Large intestine (tissue), 3 donors: ENCODE measurements at regions not wholly inside any gene's neighbourhood (a gene's known extent, or its start where the extent isn't known, plus 50 kb on each side); places are given as distances from the start of the nearest gene placed in this dataset.

Experiments used
- DNase-seq, 2 donors: peaks; one replicate each; pipeline versions ENCODE4 v3.0.0 to v3.0.0-alpha.2; 2013
- H3K27ac ChIP-seq: one replicate; pipeline ENCODE4 v1.5.1; 2013; ENCODE audit warnings: low read length
- H3K27me3 ChIP-seq: 2 replicates; pipeline ENCODE4 v1.6.1; 2013; ENCODE audit warnings: low read length; ENCODE audit not compliant: control insufficient read depth, insufficient read depth
- H3K36me3 ChIP-seq: 2 replicates; pipeline ENCODE4 v1.6.1; 2013; ENCODE audit warnings: low read length; ENCODE audit not compliant: control insufficient read depth, insufficient read depth
- H3K4me1 ChIP-seq: one replicate; pipeline ENCODE4 v1.6.1; 2013; ENCODE audit warnings: low read length; ENCODE audit not compliant: control insufficient read depth, insufficient read depth
- H3K4me3 ChIP-seq: one replicate; pipeline ENCODE4 v1.5.1; 2013; ENCODE audit warnings: low read length
- H3K9me3 ChIP-seq: one replicate; pipeline ENCODE4 v1.6.1; 2013; ENCODE audit warnings: mild to moderate bottlenecking, low read depth, low read length, moderate library complexity; ENCODE audit not compliant: control insufficient read depth
- WGBS: methylation state at CpG from one replicate; pipeline ENCODE4 v1.1.5; 2013; ENCODE audit warnings: low lambda C conversion rate; ENCODE audit not compliant: insufficient coverage; 5-methylcytosine and 5-hydroxymethylcytosine counted together

GRCh38 chr17:63304704-63305261 lies 141.3 kb downstream of the CYB561 start:
- no peak for DNase-seq
- Histone ChIP-seq H3K4me1 (no peaks in the 10 kb centered on the region), H3K4me3 (no peak overlapping the region), H3K9me3 (no peaks in the 10 kb centered on the region), H3K36me3 (no peaks in the 10 kb centered on the region), H3K27me3 (no peaks in the 10 kb centered on the region), H3K27ac (no peak overlapping the region)
- no CpG with 5 or more reads among the region's 15 CpGs for WGBS

GRCh38 chr17:63305857-63306256 lies 140.2 kb downstream of the CYB561 start:
- H3K27me3 ChIP-seq: no peaks in the 10 kb centered on the region
- DNase-seq: no peak
- no peaks in the 10 kb centered on the region for H3K9me3 ChIP-seq
- WGBS: 93% methylated on average over 5 of the region's 7 CpGs
- no peak overlapping the region for H3K4me3 ChIP-seq
- H3K36me3 ChIP-seq: no peaks in the 10 kb centered on the region
- H3K4me1 ChIP-seq: no peaks in the 10 kb centered on the region
- no peak overlapping the region for H3K27ac ChIP-seq

GRCh38 chr17:63306855-63307254 lies 139.3 kb downstream of the CYB561 start:
- no peak overlapping the region for H3K27ac ChIP-seq
- H3K4me3 ChIP-seq: no peak overlapping the region
- WGBS: 93% methylated on average over 2 of the region's 3 CpGs
- no peaks in the 10 kb centered on the region for H3K36me3 ChIP-seq
- no peak for DNase-seq
- no peaks in the 10 kb centered on the region for H3K9me3 ChIP-seq
- H3K27me3 ChIP-seq: no peaks in the 10 kb centered on the region
- no peaks in the 10 kb centered on the region for H3K4me1 ChIP-seq

- H3K36me3 ChIP-seq: no peaks in the 10 kb centered on the region
- WGBS: no CpG with 5 or more reads among the region's 1 CpG
Observed at GRCh38 chr17:63308272-63308671, 137.8 kb downstream of the CYB561 start.

GRCh38 chr17:63309021-63309420 lies 137.1 kb downstream of the CYB561 start:
- H3K27me3 ChIP-seq: no peaks in the 10 kb centered on the region
- H3K9me3 ChIP-seq: no peaks in the 10 kb centered on the region
- H3K4me1 ChIP-seq: peaks cover 3% of the 10 kb centered on the region
- no peak overlapping the region for H3K27ac ChIP-seq
- no peak for DNase-seq
- WGBS: 85% methylated on average over 2 of the region's 2 CpGs
- no peak overlapping the region for H3K4me3 ChIP-seq
- no peaks in the 10 kb centered on the region for H3K36me3 ChIP-seq

More at GRCh38 chr17:63308272-63308671, 137.8 kb downstream of the CYB561 start:
- Histone ChIP-seq H3K9me3 (no peaks in the 10 kb centered on the region), H3K4me3 (no peak overlapping the region), H3K27ac (no peak overlapping the region), H3K4me1 (no peaks in the 10 kb centered on the region), H3K27me3 (no peaks in the 10 kb centered on the region)
- no peak for DNase-seq

- H3K36me3 ChIP-seq: peaks cover 4% of the 10 kb centered on the region
- peaks cover 10% of the 10 kb centered on the region for H3K4me1 ChIP-seq
- H3K4me3 ChIP-seq: no peak overlapping the region
- no peak for DNase-seq
- H3K27ac ChIP-seq: no peak overlapping the region
- H3K9me3 ChIP-seq: no peaks in the 10 kb centered on the region
- no peaks in the 10 kb centered on the region for H3K27me3 ChIP-seq
Observed at GRCh38 chr17:63311416-63311937, 134.6 kb downstream of the CYB561 start.

- 60% methylated on average over 1 of the region's 10 CpGs for WGBS
- DNase-seq: peak; percentile 42 to 65
- Histone ChIP-seq H3K4me3 (no peak overlapping the region), H3K27me3 (no peaks in the 10 kb centered on the region), H3K36me3 (peaks cover 4% of the 10 kb centered on the region), H3K4me1 (peaks cover 10% of the 10 kb centered on the region), H3K9me3 (no peaks in the 10 kb centered on the region), H3K27ac (peak overlapping the region; percentile 24)
Observed at GRCh38 chr17:63314761-63315160, 131.3 kb downstream of the CYB561 start.

GRCh38 chr17:63316100-63316499 lies 130.0 kb downstream of the CYB561 start:
- Histone ChIP-seq H3K4me1 (peaks cover 10% of the 10 kb centered on the region), H3K27ac (no peak overlapping the region), H3K36me3 (peaks cover 7% of the 10 kb centered on the region), H3K9me3 (no peaks in the 10 kb centered on the region), H3K27me3 (no peaks in the 10 kb centered on the region), H3K4me3 (no peak overlapping the region)
- WGBS: no CpG with 5 or more reads among the region's 1 CpG
- no peak for DNase-seq

- DNase-seq: no peak
- Histone ChIP-seq H3K4me1 (peaks cover 10% of the 10 kb centered on the region), H3K4me3 (no peak overlapping the region), H3K27ac (no peak overlapping the region), H3K27me3 (no peaks in the 10 kb centered on the region), H3K36me3 (peaks cover 7% of the 10 kb centered on the region), H3K9me3 (no peaks in the 10 kb centered on the region)
- WGBS: no CpG with 5 or more reads among the region's 2 CpGs
Observed at GRCh38 chr17:63317166-63317840, 128.8 kb downstream of the CYB561 start.

GRCh38 chr17:63325808-63326207 lies 120.3 kb downstream of the CYB561 start:
- Histone ChIP-seq H3K4me1 (no peaks in the 10 kb centered on the region), H3K27ac (no peak overlapping the region), H3K36me3 (no peaks in the 10 kb centered on the region), H3K4me3 (no peak overlapping the region), H3K9me3 (no peaks in the 10 kb centered on the region), H3K27me3 (no peaks in the 10 kb centered on the region)
- 68% methylated on average over 2 of the region's 4 CpGs for WGBS
- DNase-seq: no peak

- Histone ChIP-seq H3K4me3 (no peak overlapping the region), H3K9me3 (no peaks in the 10 kb centered on the region), H3K27me3 (no peaks in the 10 kb centered on the region), H3K27ac (no peak overlapping the region), H3K4me1 (no peaks in the 10 kb centered on the region), H3K36me3 (no peaks in the 10 kb centered on the region)
- DNase-seq: no peak
Observed at GRCh38 chr17:63329876-63330275, 116.2 kb downstream of the CYB561 start.
